Sciatic nerve (tissue), 2 donors: ENCODE measurements at regions not wholly inside any gene's neighbourhood (a gene's known extent, or its start where the extent isn't known, plus 50 kb on each side); places are given as distances from the start of the nearest gene placed in this dataset.

Experiments
- ATAC-seq: fragments of 200-7000 bp; cut with Tn5 transposase; one replicate; pipeline ENCODE4 v1.9.1; 2020; ENCODE audit warnings: mild to moderate bottlenecking, moderate library complexity
- DNase-seq: peaks from one replicate; pipeline ENCODE4 v3.0.0-alpha.2; 2020; ENCODE audit warnings: low spot score
- intact Hi-C: fragments of 100-400 bp; cut with DNase I; formaldehyde crosslinking; loops from one replicate; pipeline ENCODE4 v1.14.2; 2022
- donor health status: DM: no; HTN: no; CAD: no.
- donor health status: DM: no; HTN: no; CAD: no.

GRCh38 chr22:49261616-49262015 is 566.1 kb downstream of the BRD1 start:
- ATAC-seq (no peak), DNase-seq (peak; percentile 37)
- intact Hi-C loops, result no loop called here

GRCh38 chr22:49260681-49261580 is 566.7 kb downstream of the BRD1 start:
- intact Hi-C loops, result no loop called here
- DNase-seq (peak; percentile 27), ATAC-seq (no peak)

- intact Hi-C loops, result no loop called here
- ATAC-seq, result no peak
- DNase-seq, result peak; percentile 15
Measured at GRCh38 chr22:49259839-49260615, 567.6 kb downstream of the BRD1 start.

GRCh38 chr22:49258107-49259010 is 569.3 kb downstream of the BRD1 start:
- intact Hi-C loops, result no loop called here
- peak; percentile 44 for DNase-seq
- no peak for ATAC-seq

GRCh38 chr22:49257551-49257961 is 570.1 kb downstream of the BRD1 start:
- DNase-seq, result peak; percentile 43
- intact Hi-C loops, result no loop called here
- ATAC-seq, result no peak

- DNase-seq, result peak; percentile 22
- intact Hi-C loops, result no loop called here
- ATAC-seq, result no peak
Measured at GRCh38 chr22:49255741-49256318, 571.8 kb downstream of the BRD1 start.

- peak; percentile 42 for DNase-seq
- no peak for ATAC-seq
- intact Hi-C loops, result no loop called here
Measured at GRCh38 chr22:49255154-49255553, 572.5 kb downstream of the BRD1 start.

GRCh38 chr22:49253656-49254055 is 574.0 kb downstream of the BRD1 start:
- no peak for ATAC-seq
- intact Hi-C loops, result no loop called here
- peak; percentile 17 for DNase-seq

- DNase-seq (no peak), ATAC-seq (no peak)
- intact Hi-C loops, result no loop called here
Measured at GRCh38 chr22:49251371-49251770, 576.3 kb downstream of the BRD1 start.

- intact Hi-C loops, result no loop called here
- DNase-seq (peak; percentile 23), ATAC-seq (no peak)
Measured at GRCh38 chr22:49247194-49247924, 580.3 kb downstream of the BRD1 start.

- ATAC-seq (no peak), DNase-seq (peak; percentile 27)
- intact Hi-C loops, result no loop called here
Measured at GRCh38 chr22:49244466-49245420, 582.9 kb downstream of the BRD1 start.

- ATAC-seq (no peak), DNase-seq (no peak)
- intact Hi-C loops, result no loop called here
Measured at GRCh38 chr22:49243965-49244364, 583.7 kb downstream of the BRD1 start.

GRCh38 chr22:49243335-49243734 is 584.3 kb downstream of the BRD1 start:
- no peak for DNase-seq
- intact Hi-C loops, result no loop called here
- no peak for ATAC-seq

GRCh38 chr22:49242480-49242879 is 585.2 kb downstream of the BRD1 start:
- ATAC-seq (no peak), DNase-seq (no peak)
- intact Hi-C loops, result no loop called here

GRCh38 chr22:49241174-49241851 is 586.4 kb downstream of the BRD1 start:
- intact Hi-C loops, result no loop called here
- ATAC-seq (no peak), DNase-seq (peak; percentile 37)

- intact Hi-C loops, result no loop called here
- ATAC-seq (no peak), DNase-seq (no peak)
Measured at GRCh38 chr22:49240472-49240871, 587.2 kb downstream of the BRD1 start.

GRCh38 chr22:49240016-49240380 is 587.7 kb downstream of the BRD1 start:
- DNase-seq (no peak), ATAC-seq (no peak)
- intact Hi-C loops, result no loop called here
